ENCODE measurements at regions not wholly inside any gene's neighbourhood (a gene's known extent, or its start where the extent isn't known, plus 50 kb on each side); places are given as distances from the start of the nearest gene placed in this dataset.

DNA sequence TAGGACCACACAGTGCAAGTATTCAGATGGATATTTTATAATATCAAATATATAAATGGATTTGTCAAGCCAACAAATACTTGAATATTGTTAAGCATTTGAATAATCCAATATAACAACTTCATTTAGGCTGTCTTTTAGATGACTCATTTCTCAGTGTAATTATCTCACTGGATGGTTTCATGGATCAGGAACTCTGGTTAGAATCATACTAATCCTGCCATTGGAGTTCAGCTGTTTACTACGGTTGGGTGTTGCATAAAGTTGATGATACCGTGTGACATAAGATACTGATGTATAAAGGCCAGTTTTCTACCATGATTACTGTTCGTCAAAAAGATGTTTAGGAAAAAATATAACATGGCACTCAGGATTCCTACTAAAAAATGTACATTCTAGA lies 196.3 kb downstream of the TSHZ3 start:
- no peak overlapping the region for H3K27ac ChIP-seq (ENCODE audit: insufficient read depth, low read length)
- H3K4me1 ChIP-seq (ENCODE audit: control insufficient read depth, extremely low read depth, insufficient read depth, low read length) = no peaks in the 10 kb centered on the region
- peak in 1 of 2 donors; percentile 38 for DNase-seq (ENCODE audit: low read depth in 2 of 2)

DNA sequence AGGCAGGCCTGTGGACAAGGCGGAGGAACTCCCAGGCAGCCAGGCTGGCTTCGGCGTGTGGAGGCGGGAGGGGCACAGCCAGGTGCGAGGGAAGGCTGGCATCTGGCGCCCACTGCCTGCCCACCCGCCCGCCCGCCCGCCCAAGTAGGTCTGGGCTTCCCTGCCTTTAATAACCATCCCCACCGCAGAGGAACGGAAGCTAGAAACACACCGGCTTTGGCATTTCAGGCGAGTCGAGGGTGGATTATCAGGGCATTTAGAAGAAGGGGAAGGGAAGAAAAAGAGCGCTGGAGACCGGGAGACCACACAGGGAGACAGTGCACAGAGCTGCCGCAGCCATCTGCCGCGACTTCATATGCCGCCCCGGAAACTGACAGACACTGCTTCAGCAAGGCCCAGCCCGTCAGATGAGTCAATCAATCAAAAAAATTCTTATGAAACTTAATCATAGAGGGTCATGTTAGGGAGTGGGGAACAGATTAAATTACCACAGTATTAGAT lies 199.7 kb downstream of the TSHZ3 start:
- Histone ChIP-seq H3K4me2 (ENCODE audit: extremely low read depth, insufficient read depth, low read length) (no peak overlapping the region), H3K27ac (ENCODE audit: insufficient read depth, low read length) (no peak overlapping the region), H3K4me3 (replicated peaks in 1 of 4; ENCODE audit: control extremely low read depth in 1 of 4, insufficient read depth in 1 of 4, low read depth in 3 of 4, low read length in 4 of 4) (no peak overlapping the region), H3K79me2 (ENCODE audit: control insufficient read depth, insufficient read depth, low read length) (no peaks in the 10 kb centered on the region), H3K4me1 (ENCODE audit: control insufficient read depth, extremely low read depth, insufficient read depth, low read length) (no peaks in the 10 kb centered on the region), H3K27me3 (ENCODE audit: control insufficient read depth, insufficient read depth, low read length) (no peaks in the 10 kb centered on the region), H3K36me3 (ENCODE audit: control insufficient read depth, insufficient read depth, low read length) (no peaks in the 10 kb centered on the region), H3K9me3 (ENCODE audit: control insufficient read depth, insufficient read depth, low read depth, low read length) (no peaks in the 10 kb centered on the region), H3K9ac (ENCODE audit: insufficient read depth, low read length) (no peak overlapping the region), H4K20me1 (ENCODE audit: control insufficient read depth, extremely low read depth, insufficient read depth, low read length) (no peaks in the 10 kb centered on the region), H2AFZ (ENCODE audit: low read length) (no peak overlapping the region)
- DNase-seq (ENCODE audit: low read depth in 2 of 2) = no peak
- TF ChIP-seq CTCF (conservative IDR thresholded peaks at IDR 0.05 in 1 of 2, IDR thresholded peaks at IDR 0.05 in 1 of 2; ENCODE audit: low read depth in 1 of 2, low read length in 2 of 2) = no peak
- TF ChIP-seq EZH2 (IDR thresholded peaks at IDR 0.05; ENCODE audit: low read length, missing control alignments) = no peak

More for the DNA sequence above, 196.3 kb downstream of the TSHZ3 start:
- no peaks in the 10 kb centered on the region for H4K20me1 ChIP-seq (ENCODE audit: control insufficient read depth, extremely low read depth, insufficient read depth, low read length)
- H3K27me3 ChIP-seq (ENCODE audit: control insufficient read depth, insufficient read depth, low read length) = no peaks in the 10 kb centered on the region
- no peak overlapping the region for H3K4me3 ChIP-seq (replicated peaks in 1 of 4; ENCODE audit: control extremely low read depth in 1 of 4, insufficient read depth in 1 of 4, low read depth in 3 of 4, low read length in 4 of 4)
- no peaks in the 10 kb centered on the region for H3K79me2 ChIP-seq (ENCODE audit: control insufficient read depth, insufficient read depth, low read length)
- TF ChIP-seq CTCF (conservative IDR thresholded peaks at IDR 0.05 in 1 of 2, IDR thresholded peaks at IDR 0.05 in 1 of 2; ENCODE audit: low read depth in 1 of 2, low read length in 2 of 2) = no peak
- TF ChIP-seq EZH2 (IDR thresholded peaks at IDR 0.05; ENCODE audit: low read length, missing control alignments) = no peak
- no peaks in the 10 kb centered on the region for H3K36me3 ChIP-seq (ENCODE audit: control insufficient read depth, insufficient read depth, low read length)
- H3K9ac ChIP-seq (ENCODE audit: insufficient read depth, low read length) = no peak overlapping the region
- H3K9me3 ChIP-seq (ENCODE audit: control insufficient read depth, insufficient read depth, low read depth, low read length) = no peaks in the 10 kb centered on the region
- H3K4me2 ChIP-seq (ENCODE audit: extremely low read depth, insufficient read depth, low read length) = no peak overlapping the region
- no peak overlapping the region for H2AFZ ChIP-seq (ENCODE audit: low read length)

DNA sequence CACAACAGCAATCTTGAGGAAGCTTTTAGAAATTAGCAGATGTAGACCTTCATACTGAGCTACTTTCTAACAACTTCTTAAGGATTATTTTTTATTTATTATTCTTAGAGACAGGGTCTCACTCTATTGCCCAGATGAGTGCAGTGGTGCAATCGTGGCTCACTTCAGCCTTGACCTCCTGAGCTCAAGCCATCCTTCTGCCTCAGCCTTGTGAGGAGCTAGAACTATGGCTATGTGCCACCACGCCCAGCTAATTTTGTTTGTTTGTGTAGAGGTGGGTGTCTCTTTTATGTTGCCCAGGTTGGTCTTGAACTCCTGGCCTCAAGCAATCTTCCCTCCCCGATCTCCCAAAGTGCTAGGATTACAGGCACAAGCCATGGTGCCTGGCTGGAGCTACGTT lies 200.6 kb downstream of the TSHZ3 start:
- Histone ChIP-seq H2AFZ (ENCODE audit: low read length) (no peak overlapping the region), H3K36me3 (ENCODE audit: control insufficient read depth, insufficient read depth, low read length) (no peaks in the 10 kb centered on the region), H3K4me1 (ENCODE audit: control insufficient read depth, extremely low read depth, insufficient read depth, low read length) (no peaks in the 10 kb centered on the region), H3K4me2 (ENCODE audit: extremely low read depth, insufficient read depth, low read length) (no peak overlapping the region), H3K27ac (ENCODE audit: insufficient read depth, low read length) (no peak overlapping the region), H4K20me1 (ENCODE audit: control insufficient read depth, extremely low read depth, insufficient read depth, low read length) (no peaks in the 10 kb centered on the region), H3K4me3 (replicated peaks in 1 of 4; ENCODE audit: control extremely low read depth in 1 of 4, insufficient read depth in 1 of 4, low read depth in 3 of 4, low read length in 4 of 4) (no peak overlapping the region), H3K9me3 (ENCODE audit: control insufficient read depth, insufficient read depth, low read depth, low read length) (no peaks in the 10 kb centered on the region), H3K9ac (ENCODE audit: insufficient read depth, low read length) (no peak overlapping the region), H3K79me2 (ENCODE audit: control insufficient read depth, insufficient read depth, low read length) (no peaks in the 10 kb centered on the region), H3K27me3 (ENCODE audit: control insufficient read depth, insufficient read depth, low read length) (no peaks in the 10 kb centered on the region)
- TF ChIP-seq CTCF (conservative IDR thresholded peaks at IDR 0.05 in 1 of 2, IDR thresholded peaks at IDR 0.05 in 1 of 2; ENCODE audit: low read depth in 1 of 2, low read length in 2 of 2) (no peak), EZH2 (IDR thresholded peaks at IDR 0.05; ENCODE audit: low read length, missing control alignments) (no peak)
- DNase-seq (ENCODE audit: low read depth in 2 of 2) = no peak

All from fibroblast of lung (primary cell).